Right hindlimb (tissue), 1 donor: ENCODE measurements at regions not wholly inside any gene's neighbourhood (a gene's known extent, or its start where the extent isn't known, plus 50 kb on each side); places are given as distances from the start of the nearest gene placed in this dataset.

Experiments used
- DNase-seq: peaks from one replicate; pipeline ENCODE4 v3.0.0-alpha.2; 2018

GRCh38 chr13:74084375-74084935 is 49.7 kb downstream of the KLF12 start:
- DNase-seq: no peak

GRCh38 chr13:74082741-74083160 is 51.5 kb downstream of the KLF12 start:
- DNase-seq: no peak

GRCh38 chr13:74080762-74081161 is 53.4 kb downstream of the KLF12 start:
- no peak for DNase-seq

GRCh38 chr13:74077792-74078191 is 56.4 kb downstream of the KLF12 start:
- DNase-seq: peak; percentile 31

GRCh38 chr13:74077375-74077774 is 56.8 kb downstream of the KLF12 start:
- DNase-seq: no peak

GRCh38 chr13:74074723-74075122 is 59.5 kb downstream of the KLF12 start:
- no peak for DNase-seq

GRCh38 chr13:74073274-74073673 is 60.9 kb downstream of the KLF12 start:
- DNase-seq: no peak

GRCh38 chr13:74070513-74070912 is 63.7 kb downstream of the KLF12 start:
- DNase-seq: no peak

GRCh38 chr13:74070065-74070464 is 64.1 kb downstream of the KLF12 start:
- DNase-seq: no peak

GRCh38 chr13:74068471-74068870 is 65.7 kb downstream of the KLF12 start:
- DNase-seq: no peak

GRCh38 chr13:74067818-74068217 is 66.4 kb downstream of the KLF12 start:
- no peak for DNase-seq

- DNase-seq: no peak
Measured at GRCh38 chr13:74066937-74067336, 67.3 kb downstream of the KLF12 start.

- no peak for DNase-seq
Measured at GRCh38 chr13:74064805-74065312, 69.3 kb downstream of the KLF12 start.

GRCh38 chr13:74063533-74064100 is 70.6 kb downstream of the KLF12 start:
- no peak for DNase-seq

GRCh38 chr13:74062933-74063332 is 71.3 kb downstream of the KLF12 start:
- peak; percentile 77 for DNase-seq

- no peak for DNase-seq
Measured at GRCh38 chr13:74061926-74062595, 72.1 kb downstream of the KLF12 start.

- peak; percentile 63 for DNase-seq
Measured at GRCh38 chr13:74056801-74057542, 77.2 kb downstream of the KLF12 start.

- no peak for DNase-seq
Measured at GRCh38 chr13:74052402-74052928, 81.7 kb downstream of the KLF12 start.

- no peak for DNase-seq
Measured at GRCh38 chr13:74048756-74049155, 85.4 kb downstream of the KLF12 start.

GRCh38 chr13:74047931-74048600 is 86.1 kb downstream of the KLF12 start:
- peak; percentile 45 for DNase-seq

GRCh38 chr13:74046431-74046830 is 87.8 kb downstream of the KLF12 start:
- DNase-seq: no peak

- no peak for DNase-seq
Measured at GRCh38 chr13:74045583-74045982, 88.6 kb downstream of the KLF12 start.

- DNase-seq: no peak
Measured at GRCh38 chr13:74043237-74043636, 91.0 kb downstream of the KLF12 start.
